22Rv1 (cell line): ENCODE measurements at regions not wholly inside any gene's neighbourhood (a gene's known extent, or its start where the extent isn't known, plus 50 kb on each side); places are given as distances from the start of the nearest gene placed in this dataset.

ENCODE experiments used
- H3K27ac ChIP-seq: fragments of 450-650 bp; 2 replicates; pipeline ENCODE4 v1.5.1; 2017
- CTCF ChIP-seq: fragments of 450-650 bp; IDR thresholded peaks from 2 replicates; pipeline ENCODE4 v1.5.1; 2017; ENCODE audit warnings: mild to moderate bottlenecking
- ZFX ChIP-seq: fragments of 450-650 bp; IDR thresholded peaks from 2 replicates; pipeline ENCODE4 v1.6.1; 2017; ENCODE audit warnings: antibody characterized with exemption, borderline replicate concordance

DNA sequence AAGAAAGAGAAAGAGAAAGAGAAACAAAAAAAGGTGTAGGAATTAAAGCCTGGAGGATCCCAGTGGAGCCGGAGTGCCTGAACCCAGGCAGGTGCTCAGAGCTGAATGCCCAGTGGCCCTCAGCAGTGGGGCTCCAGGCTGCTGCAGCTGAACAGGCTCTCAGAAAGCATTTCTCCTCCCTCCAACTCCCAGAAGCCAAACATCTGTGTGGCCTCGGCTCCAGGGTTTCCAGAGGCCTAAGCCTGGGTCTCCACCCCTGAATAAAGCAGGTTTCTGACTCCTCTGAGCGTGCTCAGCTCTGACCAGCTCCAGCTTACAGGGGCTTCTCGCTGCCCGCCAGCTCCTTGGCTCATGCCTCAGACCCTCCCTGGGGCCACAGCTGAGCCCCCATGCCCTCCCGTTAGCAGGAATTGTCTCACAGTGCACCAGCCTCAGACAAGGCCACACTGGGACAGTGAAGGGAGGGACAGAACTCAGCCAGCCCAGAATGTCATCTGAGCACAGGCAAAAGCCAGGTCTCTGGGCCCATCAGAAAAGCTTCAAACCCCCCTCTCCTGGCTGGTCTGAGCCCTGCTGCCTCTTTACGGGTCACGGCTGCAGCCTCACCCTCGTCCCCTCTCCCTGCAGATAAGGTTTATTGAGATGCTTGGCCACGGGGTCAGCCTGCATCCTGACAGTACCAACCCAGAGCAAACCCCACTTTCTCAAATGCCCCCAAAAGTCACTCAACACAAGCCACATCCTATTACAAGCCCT, 114.4 kb upstream of the PPP1R26 start:
- no peak for TF ChIP-seq CTCF
- TF ChIP-seq ZFX, result no peak
- H3K27ac ChIP-seq, result no peak overlapping the region

- no peak overlapping the region for H3K27ac ChIP-seq
- no peak for TF ChIP-seq ZFX
Measured at GRCh38 chr9:135366104-135366503, 113.5 kb upstream of the PPP1R26 start.

DNA sequence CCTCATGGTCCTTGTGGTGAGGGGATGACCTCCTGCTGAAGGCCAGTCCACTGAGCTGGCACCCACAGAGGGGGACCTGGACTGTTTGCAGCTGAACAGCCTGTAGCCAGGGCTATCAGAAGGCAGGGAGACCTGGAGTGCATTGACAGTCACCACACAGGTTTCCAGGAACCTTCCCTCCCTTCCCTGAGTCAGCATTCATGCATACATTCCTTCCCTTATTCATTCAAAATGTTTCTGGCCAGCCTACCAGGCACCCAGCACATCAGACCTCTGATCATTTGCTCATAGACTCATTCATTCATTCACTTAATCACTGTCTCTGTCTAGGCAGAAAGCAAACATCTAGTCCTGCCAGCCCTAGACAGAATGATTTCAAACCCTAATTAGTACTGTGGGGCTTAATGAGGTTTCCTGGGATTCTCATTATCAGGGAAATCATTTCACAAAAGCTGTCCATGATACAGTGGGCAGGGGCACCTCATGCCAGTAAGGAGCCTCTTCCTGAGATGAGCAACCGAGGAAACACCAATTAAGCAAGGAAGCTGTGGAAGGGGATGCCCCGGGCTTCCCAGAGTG, 110.1 kb upstream of the PPP1R26 start:
- TF ChIP-seq ZFX (no peak), CTCF (no peak)
- H3K27ac ChIP-seq, result no peak overlapping the region

- TF ChIP-seq CTCF (no peak), ZFX (no peak)
- H3K27ac ChIP-seq, result no peak overlapping the region
Measured at GRCh38 chr9:135370411-135371375, 108.9 kb upstream of the PPP1R26 start.

DNA sequence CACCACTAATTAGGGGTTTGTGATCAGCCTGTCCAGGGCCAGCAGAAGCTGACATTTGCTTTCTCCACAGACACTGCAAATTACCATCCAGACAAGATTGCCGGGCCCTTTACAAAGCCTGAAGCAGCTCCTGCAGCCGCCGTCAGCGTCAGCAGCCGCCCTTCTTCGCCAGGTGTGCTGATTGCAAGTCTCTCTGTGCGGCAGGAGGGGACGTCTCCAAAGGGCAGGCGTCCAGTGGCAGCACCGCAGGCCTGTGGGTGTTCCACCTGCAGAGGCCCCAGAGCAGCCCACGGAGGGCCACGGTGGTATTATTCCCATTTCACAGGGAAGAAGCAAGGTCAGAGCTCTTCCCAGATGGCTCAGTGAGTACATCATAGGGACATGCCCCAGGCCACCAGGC, 108.0 kb upstream of the PPP1R26 start:
- no peak for TF ChIP-seq CTCF
- no peak for TF ChIP-seq ZFX
- H3K27ac ChIP-seq, result no peak overlapping the region

DNA sequence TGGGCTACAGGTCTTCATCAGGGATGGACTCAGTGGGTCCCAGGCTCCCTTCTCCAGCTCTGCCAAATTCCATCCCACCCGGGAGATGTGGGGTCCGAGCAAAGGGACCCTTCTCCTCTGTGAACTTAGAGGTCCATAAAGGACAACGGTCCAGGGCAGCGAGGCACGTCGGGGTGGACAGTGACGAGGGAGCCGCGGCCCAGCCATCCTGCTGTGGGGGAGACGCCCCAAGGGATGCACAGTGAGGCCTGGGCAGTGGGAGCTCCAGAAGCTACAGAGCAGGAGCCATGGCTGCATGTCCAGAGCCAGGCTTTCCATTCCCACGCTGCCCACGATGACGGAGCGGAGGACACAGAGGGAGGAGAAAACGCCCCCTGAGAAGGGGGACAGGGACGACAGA, 107.5 kb upstream of the PPP1R26 start:
- no peak for TF ChIP-seq ZFX
- TF ChIP-seq CTCF, result no peak
- no peak overlapping the region for H3K27ac ChIP-seq

DNA sequence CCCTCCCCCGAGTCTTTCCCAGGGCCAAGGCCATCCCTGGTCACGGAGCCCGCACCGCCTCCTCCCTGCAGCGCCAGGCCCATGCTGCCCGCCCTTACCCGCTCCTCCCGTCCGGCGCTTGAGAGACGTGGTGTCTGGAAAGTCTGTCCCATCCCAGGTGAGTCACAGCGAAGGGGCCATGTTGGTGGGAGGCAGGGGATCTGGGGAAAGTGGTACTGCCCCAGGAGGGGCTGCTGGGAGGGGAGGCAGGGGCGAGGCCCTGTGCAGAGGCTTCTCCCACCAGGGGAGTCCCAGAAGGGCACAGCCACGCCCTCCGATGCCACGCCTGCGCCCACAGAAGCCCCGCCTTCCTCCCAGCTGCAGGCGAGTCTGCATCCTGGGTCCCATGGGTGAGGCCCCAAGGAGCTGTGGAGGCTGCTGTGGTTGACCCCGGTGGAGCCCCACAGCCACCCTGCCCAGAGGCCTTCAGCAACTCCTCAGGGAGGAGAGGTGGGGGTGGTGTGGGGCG, 107.0 kb upstream of the PPP1R26 start:
- TF ChIP-seq CTCF (no peak), ZFX (no peak)

More for the DNA sequence above, 107.0 kb upstream of the PPP1R26 start:
- no peak overlapping the region for H3K27ac ChIP-seq
